Hepatocyte (in vitro differentiated cells): ENCODE measurements at regions not wholly inside any gene's neighbourhood (a gene's known extent, or its start where the extent isn't known, plus 50 kb on each side); places are given as distances from the start of the nearest gene placed in this dataset.

Experiments
- EZH2 ChIP-seq: fragments of 200-600 bp; sonication (generic); IDR thresholded peaks from 2 replicates; pipeline ENCODE4 v1.6.1; 2016; ENCODE audit warnings: antibody characterized with exemption, mild to moderate bottlenecking, borderline replicate concordance
- EZH2phosphoT487 ChIP-seq: fragments of 200-600 bp; sonication (generic); IDR thresholded peaks from one replicate; pipeline ENCODE4 v1.6.1; 2018; ENCODE audit warnings: antibody characterized with exemption, mild to moderate bottlenecking, low read depth, moderate library complexity; ENCODE audit not compliant: unreplicated experiment, severe bottlenecking
- TF ChIP-seq, protein P1 (sequence below): fragments of 200-600 bp; sonication (generic); IDR thresholded peaks from 2 replicates; pipeline ENCODE4 v1.5.1; 2016; ENCODE audit warnings: antibody characterized with exemption, mild to moderate bottlenecking; ENCODE audit not compliant: poor library complexity

DNA sequence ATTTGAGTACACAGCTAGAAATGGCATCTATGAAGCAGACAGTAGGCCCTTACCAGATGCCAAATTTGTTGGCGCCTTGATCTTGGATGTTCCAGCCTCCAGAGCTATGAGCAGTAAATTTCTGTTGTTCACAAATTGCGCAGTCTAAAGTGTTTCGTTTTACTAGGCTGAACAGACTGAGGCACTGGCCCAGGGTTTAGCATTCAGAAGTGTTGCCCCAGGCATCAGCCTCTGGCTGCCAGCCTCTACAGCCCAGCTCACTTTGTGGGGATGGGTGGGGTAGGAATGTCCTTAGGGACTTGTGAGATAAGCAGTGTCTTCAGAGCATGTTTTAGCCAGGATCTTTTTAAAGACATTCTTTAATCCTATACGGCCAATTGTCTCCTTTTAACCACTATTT, 51.5 kb upstream of the MGAT5 start:
- TF ChIP-seq EZH2: no peak
- TF ChIP-seq, protein P1, sequence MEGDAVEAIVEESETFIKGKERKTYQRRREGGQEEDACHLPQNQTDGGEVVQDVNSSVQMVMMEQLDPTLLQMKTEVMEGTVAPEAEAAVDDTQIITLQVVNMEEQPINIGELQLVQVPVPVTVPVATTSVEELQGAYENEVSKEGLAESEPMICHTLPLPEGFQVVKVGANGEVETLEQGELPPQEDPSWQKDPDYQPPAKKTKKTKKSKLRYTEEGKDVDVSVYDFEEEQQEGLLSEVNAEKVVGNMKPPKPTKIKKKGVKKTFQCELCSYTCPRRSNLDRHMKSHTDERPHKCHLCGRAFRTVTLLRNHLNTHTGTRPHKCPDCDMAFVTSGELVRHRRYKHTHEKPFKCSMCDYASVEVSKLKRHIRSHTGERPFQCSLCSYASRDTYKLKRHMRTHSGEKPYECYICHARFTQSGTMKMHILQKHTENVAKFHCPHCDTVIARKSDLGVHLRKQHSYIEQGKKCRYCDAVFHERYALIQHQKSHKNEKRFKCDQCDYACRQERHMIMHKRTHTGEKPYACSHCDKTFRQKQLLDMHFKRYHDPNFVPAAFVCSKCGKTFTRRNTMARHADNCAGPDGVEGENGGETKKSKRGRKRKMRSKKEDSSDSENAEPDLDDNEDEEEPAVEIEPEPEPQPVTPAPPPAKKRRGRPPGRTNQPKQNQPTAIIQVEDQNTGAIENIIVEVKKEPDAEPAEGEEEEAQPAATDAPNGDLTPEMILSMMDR: no peak
- TF ChIP-seq EZH2phosphoT487: no peak
